GM12801 (cell line): ENCODE measurements at regions not wholly inside any gene's neighbourhood (a gene's known extent, or its start where the extent isn't known, plus 50 kb on each side); places are given as distances from the start of the nearest gene placed in this dataset.

Experiments used
- CTCF ChIP-seq: IDR thresholded peaks from one replicate; pipeline ENCODE4 v1.5.1; 2011; ENCODE audit warnings: control low read depth; ENCODE audit not compliant: insufficient read length; ENCODE audit errors: extremely low read depth

DNA sequence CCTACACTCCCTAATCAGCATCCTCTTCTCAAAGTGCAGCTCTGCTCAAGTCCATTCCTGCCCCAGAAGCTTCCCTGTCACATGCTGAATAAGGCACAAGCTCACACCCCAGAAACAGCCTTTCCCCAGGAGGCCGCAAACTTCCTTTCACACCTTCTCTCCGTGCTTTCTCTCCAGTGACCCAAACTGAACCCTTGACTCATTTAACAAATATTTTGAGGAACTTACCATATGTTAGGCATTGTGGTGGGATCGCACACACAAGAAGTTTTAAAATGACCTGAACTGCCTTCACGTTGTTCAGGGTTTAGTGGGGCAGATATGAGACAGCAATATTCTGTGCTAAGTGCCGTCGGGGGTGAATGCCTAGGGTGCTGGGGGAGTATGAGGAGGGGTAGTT lies 161.3 kb downstream of the INSIG2 start:
- TF ChIP-seq CTCF = no peak

DNA sequence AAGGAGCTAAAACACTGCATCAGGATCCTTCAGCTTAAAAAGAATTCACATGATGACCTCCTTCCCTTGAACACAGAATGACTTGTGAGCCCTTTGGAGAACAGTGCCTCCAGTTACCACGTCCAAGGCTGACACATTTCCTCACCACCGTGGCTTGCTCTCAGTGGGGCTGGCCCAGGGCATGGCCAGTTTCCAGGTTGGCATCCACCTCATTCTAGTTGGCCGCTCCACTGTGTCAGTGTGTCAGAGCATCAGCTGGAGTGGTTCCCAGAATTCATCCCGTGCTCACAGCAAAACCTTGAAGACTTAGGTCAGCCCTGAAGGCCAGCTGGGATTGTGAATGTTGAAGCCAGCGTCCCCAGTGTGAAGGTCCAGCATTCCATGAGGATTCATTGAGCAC lies 158.5 kb downstream of the INSIG2 start:
- no peak for TF ChIP-seq CTCF

DNA sequence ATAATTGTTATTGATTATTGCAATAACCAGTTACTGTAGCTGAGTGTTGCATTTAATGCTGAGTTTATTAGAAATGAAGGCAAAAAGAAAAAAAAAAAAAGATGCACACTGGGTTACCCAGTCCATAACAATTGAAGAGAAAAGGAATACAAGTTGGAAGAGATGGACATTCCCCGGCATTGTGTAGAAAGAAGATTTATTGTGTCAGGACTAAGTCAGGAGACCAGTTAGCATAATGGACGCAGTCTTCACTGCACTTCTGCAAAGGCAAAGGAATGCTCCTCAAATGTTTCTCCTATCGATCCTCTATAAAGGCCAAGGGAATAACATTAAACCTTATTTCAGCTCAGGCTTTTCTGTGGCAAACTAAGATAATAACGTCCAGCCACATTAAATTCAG lies 157.8 kb downstream of the INSIG2 start:
- no peak for TF ChIP-seq CTCF

DNA sequence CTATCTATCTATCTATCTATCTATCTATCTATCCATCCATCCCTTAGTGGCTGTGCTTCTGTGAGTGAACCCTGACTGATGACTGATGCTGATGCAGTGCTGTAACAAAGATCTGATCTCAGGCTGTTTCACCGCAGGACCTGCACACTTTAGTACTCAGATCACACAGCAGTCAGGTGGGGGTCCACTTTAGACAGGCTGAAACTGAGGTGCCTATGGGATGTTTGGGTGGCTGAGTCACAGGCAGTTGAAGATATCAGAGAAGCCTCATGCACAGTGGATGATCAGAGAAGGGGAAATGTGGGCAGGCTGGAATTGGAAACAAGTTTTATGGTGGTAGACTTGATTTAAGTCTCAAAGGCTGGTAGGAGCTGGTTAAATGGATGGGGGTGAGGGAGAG lies 156.4 kb downstream of the INSIG2 start:
- no peak for TF ChIP-seq CTCF

DNA sequence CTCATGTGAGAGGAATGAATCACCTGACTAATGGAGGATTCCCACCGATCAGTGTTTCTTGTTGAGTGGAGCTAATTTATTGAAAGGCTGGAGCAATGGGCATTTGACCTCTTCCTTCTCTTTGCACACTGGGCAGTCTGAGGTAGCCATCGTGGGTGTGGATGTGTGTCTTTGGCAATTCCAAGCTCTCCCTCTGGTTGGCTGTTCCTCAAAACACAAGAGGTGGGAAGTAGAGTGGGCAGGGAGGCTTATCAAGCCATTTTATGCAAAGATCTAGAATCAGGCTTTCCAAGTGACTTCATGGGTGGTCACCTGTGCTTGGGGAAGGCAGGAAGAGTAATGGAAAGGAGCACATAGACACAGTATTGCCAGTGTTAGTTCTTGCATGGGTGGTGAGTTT lies 154.8 kb downstream of the INSIG2 start:
- no peak for TF ChIP-seq CTCF

- TF ChIP-seq CTCF = no peak
Measured at GRCh38 chr2:118242216-118242615, 153.9 kb downstream of the INSIG2 start.

GRCh38 chr2:118241128-118241527 lies 152.9 kb downstream of the INSIG2 start:
- TF ChIP-seq CTCF = no peak

GRCh38 chr2:118240276-118240675 lies 152.0 kb downstream of the INSIG2 start:
- no peak for TF ChIP-seq CTCF
